EL (cell line): ENCODE measurements at regions not wholly inside any gene's neighbourhood (a gene's known extent, or its start where the extent isn't known, plus 50 kb on each side); places are given as distances from the start of the nearest gene placed in this dataset.
"Not testable (repeated sequence)": the region's sequence is repeated elsewhere in the genome, so short reads cannot be mapped to it uniquely, and the experiment has no call there.

Source experiments
- DNase-seq: peaks from one replicate; pipeline ENCODE4 v3.0.0-alpha.2; 2016

DNA sequence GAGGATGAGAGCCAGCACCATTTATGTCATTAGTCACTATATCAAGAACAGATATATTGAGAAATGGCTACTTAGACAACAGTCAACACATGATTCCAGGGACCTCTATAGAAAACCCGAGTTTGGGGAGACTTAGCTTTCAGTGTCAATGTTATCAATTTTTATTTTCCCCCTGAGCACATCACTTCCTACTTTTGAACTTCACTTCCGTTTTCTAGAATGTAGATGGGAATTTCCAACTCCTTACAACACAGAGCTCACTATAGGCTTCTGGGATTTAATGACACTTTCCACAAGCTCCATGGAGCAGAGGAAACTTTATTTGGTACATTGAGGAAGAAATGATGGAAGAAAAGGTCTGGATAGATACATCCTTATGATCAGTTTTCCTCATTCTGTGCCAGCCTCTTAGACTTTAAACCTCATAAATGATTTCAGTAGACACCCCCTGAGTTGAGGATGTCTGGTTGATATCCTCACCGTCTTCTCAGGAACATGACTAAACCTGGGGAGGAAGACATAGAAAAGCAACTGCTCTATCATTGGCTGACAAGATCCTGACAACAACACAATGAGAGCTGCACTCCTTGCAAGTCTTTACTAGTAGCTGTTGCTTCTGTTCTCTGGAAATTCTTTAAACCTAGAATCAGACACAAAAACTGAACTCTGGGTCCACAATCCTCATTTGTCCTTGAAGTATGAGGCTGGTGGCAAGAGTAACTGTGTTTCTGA lies 449.4 kb upstream of the OR4E1 start:
- DNase-seq = no peak

DNA sequence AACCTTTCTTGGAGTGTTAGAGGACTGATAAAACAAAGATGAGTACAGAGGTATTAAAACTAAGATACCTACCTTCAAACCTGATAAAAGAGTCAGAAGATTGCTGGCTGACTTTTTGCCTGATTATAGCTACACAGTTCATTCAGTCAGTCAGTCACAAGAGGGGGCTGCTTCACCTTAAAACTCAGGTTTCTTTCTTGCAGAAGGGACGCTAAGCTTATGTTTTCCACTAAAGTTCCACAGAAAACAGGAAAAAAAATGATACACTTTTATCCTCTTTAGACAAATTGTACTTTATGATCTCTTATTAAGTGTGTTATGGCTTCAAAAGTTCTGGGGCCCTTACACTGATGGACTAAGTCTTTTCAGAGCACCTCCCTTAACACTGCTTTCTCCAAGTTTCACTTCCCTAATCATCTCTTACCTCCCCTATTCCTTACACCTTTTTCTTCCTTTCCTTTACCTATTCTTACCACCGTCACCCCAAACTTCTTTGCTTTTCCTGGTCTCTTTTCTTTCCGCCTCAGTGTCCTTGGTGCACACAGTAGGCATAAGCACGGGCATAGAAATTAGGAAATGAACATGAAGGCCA lies 448.7 kb upstream of the OR4E1 start:
- DNase-seq = no peak

DNA sequence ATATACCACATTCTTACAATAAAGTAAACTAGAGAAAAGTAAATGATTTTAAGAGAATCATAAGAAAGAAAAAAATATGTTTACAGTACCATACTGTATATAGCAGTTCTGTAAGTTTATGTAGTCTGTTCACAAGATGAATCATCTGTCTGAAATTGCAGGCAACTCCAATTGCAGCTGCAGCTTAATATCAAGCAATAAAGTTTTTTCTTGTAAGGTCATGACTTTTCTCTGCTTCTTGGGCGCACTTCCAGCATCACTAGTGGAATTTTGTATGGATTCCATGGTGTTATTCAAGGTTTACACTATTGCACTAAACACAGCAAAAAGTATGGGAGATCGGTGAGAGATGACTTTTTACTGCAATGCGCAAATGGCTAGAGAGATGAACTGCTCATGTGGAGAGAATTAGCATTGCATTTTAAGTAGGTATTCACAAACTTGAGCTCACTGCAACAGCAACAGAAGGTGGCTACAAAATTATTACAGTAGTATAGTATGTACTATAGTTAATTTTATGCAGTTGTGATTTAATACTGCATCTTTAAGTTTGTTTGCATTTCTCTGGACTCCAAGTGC lies 445.4 kb upstream of the OR4E1 start:
- DNase-seq = peak; percentile 1

DNA sequence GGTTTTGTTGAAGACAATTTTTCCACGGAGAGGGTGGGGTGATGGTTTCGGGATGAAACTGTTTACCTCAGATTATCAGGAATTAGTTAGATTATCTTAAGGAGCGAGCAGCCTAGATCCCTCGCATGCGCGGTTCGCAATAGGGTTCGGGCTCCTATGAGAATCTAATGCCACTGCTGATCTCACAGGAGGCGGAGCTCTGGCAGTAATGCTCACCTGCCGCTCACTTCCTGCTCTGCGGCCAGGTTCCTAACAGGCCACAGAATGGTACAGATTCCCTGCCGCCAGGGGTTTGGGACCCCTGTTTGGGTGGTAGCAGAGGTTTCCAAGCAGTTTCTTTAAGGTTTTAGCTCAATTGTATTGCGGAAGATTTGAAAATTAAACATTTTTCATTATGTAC lies 439.8 kb upstream of the OR4E1 start:
- no peak for DNase-seq

DNA sequence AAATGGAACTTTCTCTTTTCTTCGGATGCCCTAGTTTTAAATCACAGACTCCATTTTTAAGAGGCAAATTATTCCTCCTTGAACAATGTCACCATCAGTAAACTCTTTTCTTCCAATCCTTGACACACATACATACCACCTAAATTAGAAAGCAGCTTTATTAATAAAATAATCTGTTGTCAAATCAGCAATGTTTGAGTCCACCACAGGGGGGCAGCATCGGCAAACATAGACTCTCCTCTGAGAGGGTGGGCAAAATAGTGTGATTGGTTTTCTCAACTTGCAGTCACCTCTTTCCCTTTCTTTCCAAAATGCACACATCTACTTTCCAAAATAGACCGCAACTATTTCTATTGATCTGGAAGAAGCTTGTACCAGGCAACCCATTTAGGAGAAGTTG lies 438.4 kb upstream of the OR4E1 start:
- peak; percentile 3 for DNase-seq

DNA sequence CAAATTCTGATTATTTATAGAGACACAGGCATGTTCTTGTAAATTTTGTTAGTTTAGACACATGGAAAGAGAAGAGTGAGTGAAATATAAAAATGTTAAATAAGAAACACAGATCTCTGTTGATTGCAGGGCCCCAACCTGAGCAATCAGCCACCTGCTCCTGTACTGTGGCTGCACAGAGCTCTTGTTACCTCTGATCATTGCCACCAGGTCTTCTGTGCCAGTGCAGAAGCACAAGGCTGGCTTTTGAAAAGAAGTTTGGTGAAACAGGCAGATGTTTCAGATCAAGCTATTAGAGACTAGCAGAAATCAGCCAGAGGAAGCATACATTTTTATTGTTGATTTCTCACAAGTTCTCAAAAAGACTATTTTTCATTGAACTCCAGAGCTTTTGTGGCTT lies 434.1 kb upstream of the OR4E1 start:
- no peak for DNase-seq

DNA sequence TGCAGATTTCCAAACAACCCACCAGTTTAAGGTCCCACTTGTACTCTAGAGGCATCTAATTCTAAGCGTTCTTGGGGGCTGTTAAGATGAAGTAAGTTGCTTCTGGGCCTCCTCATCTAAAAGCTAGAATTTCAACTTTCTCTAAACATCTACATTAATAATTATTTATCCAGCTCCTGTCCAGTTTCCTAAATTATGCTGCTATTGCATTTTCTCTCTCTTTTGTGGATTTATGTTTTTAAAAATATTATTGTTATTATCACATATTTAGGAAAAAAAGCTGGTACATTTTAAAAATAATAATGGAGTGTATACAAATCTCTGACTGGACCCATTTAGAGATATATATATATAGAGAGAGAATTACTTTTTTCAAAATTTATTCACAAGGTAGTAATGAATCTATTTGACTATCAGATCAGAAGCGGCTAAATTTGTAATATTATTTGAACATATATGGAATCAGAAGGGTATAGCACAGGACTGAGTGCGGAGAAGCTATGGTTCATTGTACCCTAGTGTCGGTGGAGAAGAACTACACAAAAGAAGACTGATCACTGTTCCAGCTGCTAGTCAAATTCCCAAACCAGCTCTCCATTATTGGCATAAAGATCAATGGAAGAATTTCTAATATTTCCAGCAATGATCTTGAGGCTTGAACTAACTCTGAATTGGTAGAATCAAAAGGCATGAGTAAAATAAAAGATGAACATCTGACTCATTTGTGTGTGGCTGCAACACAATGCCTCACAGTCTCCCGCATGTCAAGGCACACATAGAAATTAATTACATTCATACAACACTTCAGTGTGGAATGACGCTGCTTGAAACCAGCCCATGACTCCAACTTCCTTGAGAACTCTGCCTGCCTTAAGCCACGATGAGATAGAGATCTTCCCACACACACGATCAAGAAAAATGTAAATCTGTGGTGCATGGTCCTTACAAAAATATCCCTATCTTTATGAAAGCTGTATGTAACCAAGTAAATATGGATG lies 433.4 kb upstream of the OR4E1 start:
- DNase-seq = no peak

DNA sequence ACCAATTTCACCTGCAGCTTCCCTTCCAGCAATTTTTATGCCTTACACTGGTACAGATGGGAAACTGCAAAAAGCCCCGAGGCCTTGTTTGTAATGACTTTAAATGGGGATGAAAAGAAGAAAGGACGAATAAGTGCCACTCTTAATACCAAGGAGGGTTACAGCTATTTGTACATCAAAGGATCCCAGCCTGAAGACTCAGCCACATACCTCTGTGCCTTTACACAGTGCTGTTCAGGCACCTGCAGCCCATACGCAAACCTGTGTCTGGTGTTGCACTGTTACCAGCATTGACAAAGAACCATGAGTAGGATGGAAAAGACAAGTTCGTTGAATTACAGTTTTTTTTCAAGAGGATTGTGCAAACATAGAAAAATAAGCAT lies 432.0 kb upstream of the OR4E1 start:
- no peak for DNase-seq

DNA sequence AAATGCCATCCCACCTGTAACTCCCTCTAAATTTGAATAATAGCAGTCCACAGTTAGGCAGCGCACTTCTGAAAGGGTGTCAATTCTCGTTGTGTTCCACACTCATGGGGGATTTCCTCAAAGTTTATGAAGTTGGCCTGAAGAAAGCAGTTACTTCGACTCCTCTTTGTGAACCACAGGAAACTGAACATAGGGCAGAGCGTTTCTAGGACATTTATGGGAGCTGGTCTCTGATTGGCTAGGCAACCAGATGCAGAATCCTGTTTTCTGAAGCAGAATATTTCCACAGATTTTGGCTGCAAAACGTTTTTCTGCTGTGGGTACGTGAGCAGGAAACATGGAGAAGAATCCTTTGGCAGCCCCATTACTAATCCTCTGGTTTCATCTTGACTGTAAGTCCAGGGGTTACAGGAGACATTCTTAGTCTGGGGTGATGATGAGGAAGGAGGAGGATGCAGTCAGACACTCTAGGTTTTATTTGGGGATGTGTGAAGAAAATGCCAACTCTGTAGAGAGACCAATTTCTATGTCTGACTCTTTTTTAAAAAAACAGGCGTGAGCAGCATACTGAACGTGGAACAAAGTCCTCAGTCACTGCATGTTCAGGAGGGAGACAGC lies 431.5 kb upstream of the OR4E1 start:
- no peak for DNase-seq

DNA sequence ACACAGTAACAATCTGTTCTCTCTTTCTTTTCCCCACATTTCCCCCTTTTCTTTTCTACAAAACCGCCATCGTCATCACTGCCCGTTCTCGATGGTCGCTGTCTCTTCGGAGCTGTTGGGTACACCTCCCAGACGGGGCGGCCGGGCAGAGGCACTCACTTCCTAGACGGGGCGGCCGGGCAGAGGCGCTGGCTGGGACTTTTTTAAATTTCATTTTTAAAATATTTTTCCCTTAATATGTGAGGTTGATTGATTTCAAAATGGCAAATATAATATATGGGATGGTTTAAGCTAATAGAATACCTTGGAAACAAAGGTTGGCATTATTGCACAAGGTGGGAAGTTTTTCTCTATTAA lies 427.1 kb upstream of the OR4E1 start:
- not testable (repeated sequence) for DNase-seq

DNA sequence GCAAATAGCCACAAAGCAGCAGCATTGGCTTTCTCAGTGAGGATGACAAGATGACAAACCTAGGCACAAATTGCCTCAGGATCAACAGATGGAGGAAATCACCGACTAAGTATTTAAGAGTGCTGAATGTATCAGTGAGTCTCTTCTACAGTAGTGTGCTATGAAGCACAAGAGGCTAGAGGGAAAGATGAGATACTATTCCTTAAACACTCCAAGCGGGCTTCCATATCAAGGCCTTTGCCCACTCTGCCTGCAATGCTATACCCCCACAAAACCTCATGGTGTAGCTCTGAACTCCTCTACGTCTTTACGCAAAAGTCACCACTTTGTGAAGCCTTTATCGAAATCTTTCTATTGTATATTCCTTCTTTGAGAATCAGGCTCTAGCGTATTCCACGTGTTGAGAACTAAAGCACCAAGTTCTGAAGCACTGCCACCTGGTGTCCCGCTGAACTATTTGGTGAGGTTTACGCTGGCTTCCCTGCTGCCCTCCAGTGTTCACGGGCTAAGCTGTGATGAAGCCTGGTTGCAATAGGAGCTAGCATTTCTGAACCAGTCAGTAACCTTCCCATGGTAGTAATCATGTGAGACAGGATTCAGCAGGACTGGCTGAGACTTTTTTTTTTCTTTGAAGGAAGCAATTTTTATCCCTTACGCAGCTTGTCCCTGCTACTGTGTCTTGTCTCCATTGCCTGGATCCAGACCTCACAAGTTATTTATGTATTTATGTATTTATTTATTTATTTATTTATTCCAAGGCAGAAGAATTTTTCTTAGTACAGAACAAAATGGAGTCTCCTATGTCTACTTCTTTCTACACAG lies 426.5 kb upstream of the OR4E1 start:
- DNase-seq = peak; percentile 36

DNA sequence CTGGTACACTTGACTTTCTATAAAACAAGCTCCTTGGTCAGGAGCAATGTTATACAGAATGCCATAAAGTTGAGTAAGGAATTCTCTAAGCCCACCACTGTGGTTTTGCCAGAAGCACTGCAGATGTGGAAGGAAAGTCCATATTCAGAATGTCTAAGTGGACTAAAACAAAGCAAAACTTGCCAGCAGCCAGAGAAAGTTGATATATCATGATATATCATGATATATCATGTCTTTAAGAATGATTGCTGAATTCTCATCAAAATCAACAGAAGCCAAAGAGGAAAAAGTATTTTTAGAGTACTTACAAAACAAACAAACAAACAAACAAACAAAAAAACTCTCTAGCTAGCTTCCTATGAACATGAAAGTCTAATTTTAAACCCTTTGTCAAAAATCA lies 424.8 kb upstream of the OR4E1 start:
- no peak for DNase-seq

DNA sequence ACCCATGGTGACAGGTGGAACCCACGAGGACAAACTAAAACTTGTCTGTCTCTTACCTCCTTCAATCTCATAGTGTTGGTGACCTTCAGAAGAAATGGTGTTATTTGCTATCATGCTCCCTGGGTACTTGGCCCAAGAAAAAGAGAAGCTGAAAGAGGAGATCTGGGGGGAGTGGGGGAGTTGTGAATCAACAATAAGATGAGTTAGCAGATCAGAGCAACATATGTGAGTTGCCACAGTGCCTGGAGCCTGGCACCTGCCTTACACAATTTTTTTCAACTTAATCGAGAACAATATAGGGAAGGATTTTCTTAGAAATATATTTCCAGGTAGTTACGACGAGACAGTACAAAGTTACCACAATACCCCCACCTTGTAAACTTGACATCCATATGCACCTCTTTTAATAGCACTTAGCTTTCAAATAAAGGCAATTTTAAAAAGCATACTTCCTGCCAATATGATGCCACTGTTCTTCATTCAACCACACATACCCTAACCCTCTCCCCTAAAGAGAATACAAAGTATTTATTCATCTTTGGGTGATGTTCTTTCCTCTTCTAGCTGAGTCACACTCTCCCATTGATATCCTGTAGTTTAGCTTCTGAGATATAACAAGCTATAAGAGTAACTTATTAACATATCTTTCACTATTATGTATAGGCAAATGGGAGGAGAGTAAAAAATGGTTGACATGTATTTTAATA lies 424.1 kb upstream of the OR4E1 start:
- DNase-seq = no peak

DNA sequence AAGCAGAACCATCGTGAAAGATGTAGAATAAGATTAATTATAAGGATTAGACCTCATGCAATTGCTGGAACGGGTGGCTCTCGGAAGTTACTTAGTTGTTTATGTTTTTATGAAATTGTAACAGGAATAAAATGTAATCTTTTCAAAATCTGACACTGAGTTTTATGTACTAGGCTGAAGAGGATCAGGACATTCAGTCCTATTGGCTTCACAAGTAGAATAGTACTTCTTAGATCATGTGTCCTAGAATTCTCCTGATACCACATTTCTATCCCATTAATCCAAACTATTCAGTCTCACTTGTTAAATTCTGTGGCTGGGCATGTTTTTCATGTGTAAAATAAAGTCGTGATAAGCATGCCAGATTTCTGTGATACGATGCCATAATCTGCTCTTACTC lies 423.5 kb upstream of the OR4E1 start:
- DNase-seq = no peak

DNA sequence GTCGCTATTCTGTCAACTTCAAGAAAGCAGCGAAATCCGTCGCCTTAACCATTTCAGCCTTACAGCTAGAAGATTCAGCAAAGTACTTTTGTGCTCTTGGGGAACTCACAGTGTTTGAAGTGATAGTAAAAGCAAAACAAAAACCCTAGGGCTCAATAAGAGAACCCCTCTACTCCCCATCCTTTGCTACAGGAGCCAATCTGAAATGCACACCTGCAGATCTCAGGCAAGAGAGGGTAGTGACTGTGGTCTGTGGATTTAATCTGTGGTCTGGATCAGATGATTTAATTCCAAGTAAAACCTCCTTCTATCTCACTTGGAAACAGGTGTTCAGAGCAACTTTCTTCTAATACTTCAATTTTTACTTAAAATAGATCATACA lies 422.9 kb upstream of the OR4E1 start:
- DNase-seq = no peak

DNA sequence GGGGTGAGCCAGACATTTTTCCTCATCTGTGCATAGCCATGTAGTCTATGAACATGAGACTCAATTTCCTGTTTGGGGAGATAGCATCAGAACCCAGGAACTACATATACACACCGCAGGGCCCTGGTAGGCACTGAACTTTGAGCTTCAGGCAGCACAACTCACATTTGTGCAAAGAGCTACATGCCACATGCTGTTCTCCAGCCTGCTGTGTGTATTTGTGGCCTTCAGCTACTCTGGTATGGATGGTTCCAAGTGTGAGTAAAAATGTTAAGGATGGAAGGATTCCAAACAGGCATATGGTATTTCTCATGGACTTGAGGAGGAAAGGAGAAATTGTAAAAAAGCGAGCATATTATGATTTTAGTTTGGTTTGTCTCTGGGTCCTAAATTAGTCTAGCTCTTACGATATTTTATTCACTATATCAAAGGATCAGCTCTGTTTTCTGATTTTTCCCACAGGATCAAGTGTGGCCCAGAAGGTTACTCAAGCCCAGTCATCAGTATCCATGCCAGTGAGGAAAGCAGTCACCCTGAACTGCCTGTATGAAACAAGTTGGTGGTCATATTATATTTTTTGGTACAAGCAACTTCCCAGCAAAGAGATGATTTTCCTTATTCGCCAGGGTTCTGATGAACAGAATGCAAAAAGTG lies 422.4 kb upstream of the OR4E1 start:
- no peak for DNase-seq

DNA sequence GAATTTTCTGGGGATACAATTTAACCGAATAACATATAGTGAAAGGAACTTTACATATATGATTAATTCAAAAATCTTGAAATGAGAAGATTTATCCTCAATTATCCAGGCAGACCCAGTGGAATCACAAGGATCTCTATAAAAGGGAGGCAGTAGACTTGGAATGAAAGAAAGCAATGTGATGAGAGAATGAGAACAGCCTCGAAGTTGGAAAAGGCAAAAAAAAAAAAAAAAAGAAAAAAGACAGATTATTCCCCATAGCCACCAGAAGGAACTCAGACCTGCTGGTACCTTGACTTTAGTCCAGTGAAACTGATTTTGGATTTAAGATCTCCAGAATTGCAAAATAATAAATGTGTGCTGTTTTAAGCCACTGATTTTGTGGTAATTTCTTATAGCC lies 416.3 kb upstream of the OR4E1 start:
- DNase-seq = no peak

DNA sequence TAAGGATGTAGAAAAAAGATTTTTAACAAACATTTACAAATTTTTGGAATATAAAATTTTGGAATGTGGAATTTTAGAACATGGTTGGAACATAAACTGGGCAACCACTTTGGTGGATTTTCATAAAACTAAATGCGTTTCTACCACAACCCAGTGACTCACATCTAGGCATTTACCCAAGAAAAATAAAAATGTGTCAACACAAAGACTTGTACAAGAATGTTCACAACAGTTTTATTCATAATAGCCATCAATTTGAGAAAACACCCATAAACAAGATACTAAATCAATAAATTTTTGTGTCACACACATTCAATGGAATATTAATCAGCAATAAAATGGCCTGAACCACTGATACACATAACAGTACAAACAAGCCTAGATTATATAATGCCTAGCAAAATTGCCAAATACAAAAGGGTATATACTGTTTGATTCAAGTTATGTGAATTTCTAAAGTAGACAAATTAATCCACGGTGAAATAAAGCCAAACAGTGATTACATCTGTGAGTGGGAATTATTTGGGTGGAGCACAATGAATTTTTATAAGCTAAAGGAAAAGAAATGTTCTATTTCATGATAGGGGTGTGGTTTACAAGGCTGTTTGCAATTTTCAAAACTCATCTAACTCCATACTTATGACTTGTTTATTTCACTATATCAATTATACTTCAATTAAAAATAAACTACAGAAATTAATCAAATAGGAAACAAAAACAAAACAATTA lies 415.2 kb upstream of the OR4E1 start:
- DNase-seq = peak; percentile 6

DNA sequence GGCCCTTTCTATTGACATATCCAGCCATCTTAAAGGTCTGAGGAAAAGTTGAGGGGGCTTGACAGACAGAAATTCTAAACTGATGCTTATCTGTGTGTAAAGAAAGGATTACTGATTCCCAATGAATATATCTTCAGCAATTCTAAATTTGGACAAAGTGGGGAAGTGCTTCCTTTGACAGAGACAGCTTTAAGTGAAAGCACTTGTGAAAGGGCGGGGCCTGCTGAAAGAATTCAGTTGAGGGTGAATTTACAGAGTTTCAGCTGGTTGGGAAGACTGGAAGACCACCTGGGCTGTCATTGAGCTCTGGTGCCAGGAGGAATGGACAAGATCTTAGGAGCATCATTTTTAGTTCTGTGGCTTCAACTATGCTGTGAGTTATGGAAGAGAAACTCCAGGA lies 412.5 kb upstream of the OR4E1 start:
- DNase-seq = no peak
